Duodenal mucosa (tissue), 2 donors: ENCODE measurements at regions not wholly inside any gene's neighbourhood (a gene's known extent, or its start where the extent isn't known, plus 50 kb on each side); places are given as distances from the start of the nearest gene placed in this dataset.

Source experiments
- H3K27ac ChIP-seq: one replicate; pipeline ENCODE4 v1.7.0; 2013; ENCODE audit warnings: low read depth, low read length
- H3K27me3 ChIP-seq, 2 donors: one replicate each; pipeline ENCODE4 v1.7.0; 2013; ENCODE audit warnings: low read length in 2 of 2, control low read depth in 1 of 2; ENCODE audit not compliant: insufficient read depth in 2 of 2, control insufficient read depth in 1 of 2
- H3K36me3 ChIP-seq, 2 donors: one replicate each; pipeline ENCODE4 v1.7.0; 2013; ENCODE audit warnings: low read length in 2 of 2, control low read depth in 1 of 2; ENCODE audit not compliant: insufficient read depth in 2 of 2, control insufficient read depth in 1 of 2
- H3K4me1 ChIP-seq, 2 donors: one replicate each; pipeline ENCODE4 v1.7.0; 2013; ENCODE audit warnings: low read length in 2 of 2, control low read depth in 1 of 2; ENCODE audit not compliant: insufficient read depth in 2 of 2, control insufficient read depth in 1 of 2
- H3K4me3 ChIP-seq, 2 donors: one replicate each; pipeline ENCODE4 v1.7.0; 2013; ENCODE audit warnings: low read length in 2 of 2, low read depth in 1 of 2
- H3K9ac ChIP-seq, 2 donors: one replicate each; pipeline ENCODE4 v1.7.0; 2013; ENCODE audit warnings: low read length in 2 of 2, low read depth in 1 of 2
- H3K9me3 ChIP-seq, 2 donors: one replicate each; pipeline ENCODE4 v1.7.0; 2013; ENCODE audit warnings: low read length in 2 of 2, control low read depth in 1 of 2; ENCODE audit not compliant: control insufficient read depth in 1 of 2

- H3K4me3 ChIP-seq: no peak overlapping the region
- H3K27me3 ChIP-seq: no peaks in the 10 kb centered on the region
- no peak overlapping the region for H3K9ac ChIP-seq
- H3K9me3 ChIP-seq: peaks cover 0 to 4% of the 10 kb centered on the region in 2 donors
- H3K36me3 ChIP-seq: no peaks in the 10 kb centered on the region
- H3K4me1 ChIP-seq: no peaks in the 10 kb centered on the region
- H3K27ac ChIP-seq: no peak overlapping the region
Measured at GRCh38 chr3:74564560-74564959, 49.9 kb downstream of the CNTN3 start.

- Histone ChIP-seq H3K9ac (no peak overlapping the region), H3K4me1 (no peaks in the 10 kb centered on the region), H3K9me3 (peaks cover 0 to 4% of the 10 kb centered on the region in 2 donors), H3K27me3 (no peaks in the 10 kb centered on the region), H3K4me3 (no peak overlapping the region), H3K36me3 (no peaks in the 10 kb centered on the region), H3K27ac (no peak overlapping the region)
Measured at GRCh38 chr3:74562558-74563269, 51.7 kb downstream of the CNTN3 start.

GRCh38 chr3:74561881-74562280 is 52.6 kb downstream of the CNTN3 start:
- no peak overlapping the region for H3K27ac ChIP-seq
- no peaks in the 10 kb centered on the region for H3K36me3 ChIP-seq
- H3K4me1 ChIP-seq: no peaks in the 10 kb centered on the region
- H3K4me3 ChIP-seq: no peak overlapping the region
- peaks cover 0 to 4% of the 10 kb centered on the region in 2 donors for H3K9me3 ChIP-seq
- H3K9ac ChIP-seq: no peak overlapping the region
- H3K27me3 ChIP-seq: no peaks in the 10 kb centered on the region

GRCh38 chr3:74559261-74559660 is 55.2 kb downstream of the CNTN3 start:
- Histone ChIP-seq H3K9me3 (peaks cover 0 to 9% of the 10 kb centered on the region in 2 donors), H3K4me1 (no peaks in the 10 kb centered on the region), H3K4me3 (no peak overlapping the region), H3K36me3 (no peaks in the 10 kb centered on the region), H3K9ac (no peak overlapping the region), H3K27ac (no peak overlapping the region), H3K27me3 (no peaks in the 10 kb centered on the region)

GRCh38 chr3:74550686-74551085 is 63.8 kb downstream of the CNTN3 start:
- H3K4me1 ChIP-seq: no peaks in the 10 kb centered on the region
- H3K4me3 ChIP-seq: no peak overlapping the region
- no peaks in the 10 kb centered on the region for H3K36me3 ChIP-seq
- no peak overlapping the region for H3K9ac ChIP-seq
- no peaks in the 10 kb centered on the region for H3K9me3 ChIP-seq
- H3K27me3 ChIP-seq: no peaks in the 10 kb centered on the region
- H3K27ac ChIP-seq: no peak overlapping the region

- H3K9ac ChIP-seq: no peak overlapping the region
- H3K4me3 ChIP-seq: no peak overlapping the region
- no peaks in the 10 kb centered on the region for H3K4me1 ChIP-seq
- H3K36me3 ChIP-seq: no peaks in the 10 kb centered on the region
- H3K9me3 ChIP-seq: no peaks in the 10 kb centered on the region
- H3K27ac ChIP-seq: no peak overlapping the region
- H3K27me3 ChIP-seq: no peaks in the 10 kb centered on the region
Measured at GRCh38 chr3:74546426-74546825, 68.0 kb downstream of the CNTN3 start.

- H3K9me3 ChIP-seq: no peaks in the 10 kb centered on the region
- no peak overlapping the region for H3K9ac ChIP-seq
- H3K4me1 ChIP-seq: no peaks in the 10 kb centered on the region
- H3K36me3 ChIP-seq: no peaks in the 10 kb centered on the region
- no peak overlapping the region for H3K27ac ChIP-seq
- H3K4me3 ChIP-seq: no peak overlapping the region
- no peaks in the 10 kb centered on the region for H3K27me3 ChIP-seq
Measured at GRCh38 chr3:74542441-74542840, 72.0 kb downstream of the CNTN3 start.

- H3K4me3 ChIP-seq: no peak overlapping the region
- H3K27me3 ChIP-seq: no peaks in the 10 kb centered on the region
- H3K36me3 ChIP-seq: no peaks in the 10 kb centered on the region
- no peaks in the 10 kb centered on the region for H3K9me3 ChIP-seq
- no peak overlapping the region for H3K27ac ChIP-seq
- no peaks in the 10 kb centered on the region for H3K4me1 ChIP-seq
- H3K9ac ChIP-seq: no peak overlapping the region
Measured at GRCh38 chr3:74539876-74540275, 74.6 kb downstream of the CNTN3 start.

- no peaks in the 10 kb centered on the region for H3K27me3 ChIP-seq
- H3K4me3 ChIP-seq: no peak overlapping the region
- no peaks in the 10 kb centered on the region for H3K9me3 ChIP-seq
- H3K4me1 ChIP-seq: no peaks in the 10 kb centered on the region
- H3K9ac ChIP-seq: no peak overlapping the region
- no peak overlapping the region for H3K27ac ChIP-seq
- H3K36me3 ChIP-seq: no peaks in the 10 kb centered on the region
Measured at GRCh38 chr3:74538669-74539068, 75.8 kb downstream of the CNTN3 start.

- H3K4me1 ChIP-seq: no peaks in the 10 kb centered on the region
- no peak overlapping the region for H3K27ac ChIP-seq
- H3K36me3 ChIP-seq: no peaks in the 10 kb centered on the region
- H3K4me3 ChIP-seq: no peak overlapping the region
- H3K27me3 ChIP-seq: no peaks in the 10 kb centered on the region
- H3K9me3 ChIP-seq: no peaks in the 10 kb centered on the region
- H3K9ac ChIP-seq: no peak overlapping the region
Measured at GRCh38 chr3:74537857-74538256, 76.6 kb downstream of the CNTN3 start.
